Keratinocyte (primary cell): ENCODE measurements at regions not wholly inside any gene's neighbourhood (a gene's known extent, or its start where the extent isn't known, plus 50 kb on each side); places are given as distances from the start of the nearest gene placed in this dataset.
A peak's percentile ranks its signal among the peaks of the same experiment; 100 is the strongest.

Experiments
- DNase-seq: peaks from one replicate; pipeline ENCODE4 v3.0.0-alpha.2; 2011; ENCODE audit warnings: low read depth, missing footprints, low spot score
- FAIRE-seq: peaks from 2 replicates; lab custom pipeline; 2011; peaks lifted over from hg19 to GRCh38; lab: Jason Lieb, UNC
- H2AFZ ChIP-seq: 2 replicates; pipeline ENCODE4 v1.6.0; 2012; ENCODE audit warnings: low read length, control low read depth, inconsistent platforms; ENCODE audit not compliant: control insufficient read depth
- H3K27ac ChIP-seq: 2 replicates; pipeline ENCODE4 v1.5.1; 2011; ENCODE audit warnings: low read length; ENCODE audit not compliant: control insufficient read depth, insufficient read depth
- H3K27me3 ChIP-seq: 3 replicates; pipeline ENCODE4 v1.6.0; 2011; ENCODE audit warnings: low read length; ENCODE audit not compliant: control insufficient read depth, insufficient read depth; ENCODE audit errors: extremely low read depth
- H3K36me3 ChIP-seq, 2 experiments: 2 replicates in 1 of 2; 3 replicates in 1 of 2; pipeline ENCODE4 v1.5.1; 2011; ENCODE audit warnings: low read length in 2 of 2, mild to moderate bottlenecking in 1 of 2; ENCODE audit not compliant: control insufficient read depth in 2 of 2, insufficient read depth in 2 of 2; ENCODE audit errors: extremely low read depth in 1 of 2
- H3K4me1 ChIP-seq: 3 replicates; pipeline ENCODE4 v1.5.1; 2011; ENCODE audit warnings: low read length; ENCODE audit not compliant: control insufficient read depth, insufficient read depth; ENCODE audit errors: extremely low read depth
- H3K4me2 ChIP-seq: 3 replicates; pipeline ENCODE4 v1.6.0; 2011; ENCODE audit warnings: low read depth, low read length; ENCODE audit not compliant: control insufficient read depth, insufficient read depth; ENCODE audit errors: extremely low read depth
- H3K4me3 ChIP-seq, 3 experiments: fragments of 200-600 bp in 1 of 3; sonication (generic) in 1 of 3; 2 replicates in 2 of 3; 3 replicates in 1 of 3; pipeline ENCODE4 v1.5.1; 2011 to 2016; ENCODE audit warnings: low read length in 3 of 3, mild to moderate bottlenecking in 3 of 3, control low read depth in 2 of 3, inconsistent platforms in 1 of 3, low read depth in 1 of 3, mixed read lengths in 1 of 3, mixed run types in 1 of 3, moderate library complexity in 1 of 3; ENCODE audit not compliant: control insufficient read depth in 2 of 3, insufficient read depth in 2 of 3; ENCODE audit errors: extremely low read depth in 1 of 3
- H3K79me2 ChIP-seq: 2 replicates; pipeline ENCODE4 v1.6.0; 2012; ENCODE audit warnings: low read length; ENCODE audit not compliant: control insufficient read depth, insufficient read depth
- H3K9ac ChIP-seq: 3 replicates; pipeline ENCODE4 v1.6.0; 2011; ENCODE audit warnings: low read length; ENCODE audit not compliant: control insufficient read depth, insufficient read depth; ENCODE audit errors: extremely low read depth
- H3K9me1 ChIP-seq: 3 replicates; pipeline ENCODE4 v1.6.0; 2011; ENCODE audit warnings: low read length; ENCODE audit not compliant: control insufficient read depth, insufficient read depth; ENCODE audit errors: extremely low read depth
- H3K9me3 ChIP-seq: 2 replicates; pipeline ENCODE4 v1.5.1; 2012; ENCODE audit warnings: low read depth, low read length; ENCODE audit not compliant: control insufficient read depth
- H4K20me1 ChIP-seq: 3 replicates; pipeline ENCODE4 v1.6.0; 2011; ENCODE audit warnings: low read length; ENCODE audit not compliant: control insufficient read depth, insufficient read depth; ENCODE audit errors: extremely low read depth
- CTCF ChIP-seq, 3 experiments: IDR thresholded peaks in 1 of 3; conservative IDR thresholded peaks in 1 of 3; optimal IDR thresholded peaks in 1 of 3; 2 replicates in 2 of 3; 3 replicates in 1 of 3; pipeline versions ENCODE3 to v1.5.1; 2011; ENCODE audit warnings: low read length in 3 of 3, mild to moderate bottlenecking in 3 of 3, moderate library complexity in 2 of 3, control low read depth in 1 of 3, inconsistent platforms in 1 of 3; ENCODE audit not compliant: insufficient read depth in 2 of 3; ENCODE audit errors: extremely low read depth in 1 of 3
- EZH2 ChIP-seq: IDR thresholded peaks from one replicate; pipeline ENCODE4 v1.6.1; 2012; ENCODE audit warnings: inconsistent platforms, mild to moderate bottlenecking, low read length, moderate library complexity
- dilution Hi-C: fragments of 300-500 bp; cut with MboI; formaldehyde crosslinking; loops from one replicate; pipeline ENCODE4 v1.7.0; 2020; ENCODE audit warnings: low sequenced_read_pairs; ENCODE audit not compliant: extremely low pct_ligation_motif_present

- Histone ChIP-seq H3K4me2 (no peak overlapping the region), H3K4me3 (no peak overlapping the region), H3K9me1 (no peaks in the 10 kb centered on the region), H3K9ac (no peak overlapping the region), H2AFZ (no peak overlapping the region), H3K27ac (no peak overlapping the region), H4K20me1 (no peaks in the 10 kb centered on the region), H3K79me2 (no peaks in the 10 kb centered on the region), H3K36me3 (no peaks in the 10 kb centered on the region), H3K27me3 (no peaks in the 10 kb centered on the region), H3K4me1 (no peaks in the 10 kb centered on the region), H3K9me3 (no peaks in the 10 kb centered on the region)
- no peak for TF ChIP-seq CTCF (optimal IDR thresholded peaks at IDR 0.05 in 1 of 3, IDR thresholded peaks at IDR 0.05 in 1 of 3, conservative IDR thresholded peaks at IDR 0.05 in 1 of 3; ENCODE audit: extremely low read depth in 1 of 3, insufficient read depth in 2 of 3, low read length in 3 of 3)
- TF ChIP-seq EZH2 = no peak
- no peak for FAIRE-seq
- dilution Hi-C loops = no loop called here
- peak; percentile 1 for DNase-seq
Measured at GRCh38 chr15:86001200-86001599, 78.5 kb upstream of the AGBL1 start.

- H3K9me3 ChIP-seq = no peaks in the 10 kb centered on the region
- no peak overlapping the region for H3K4me2 ChIP-seq
- no peak overlapping the region for H3K9ac ChIP-seq
- no peaks in the 10 kb centered on the region for H3K36me3 ChIP-seq
- no peak for DNase-seq
- H3K4me1 ChIP-seq = no peaks in the 10 kb centered on the region
- no peak overlapping the region for H3K4me3 ChIP-seq
- no peaks in the 10 kb centered on the region for H3K79me2 ChIP-seq
- no peaks in the 10 kb centered on the region for H3K27me3 ChIP-seq
- H2AFZ ChIP-seq = no peak overlapping the region
- dilution Hi-C loops = no loop called here
- H3K27ac ChIP-seq = no peak overlapping the region
- no peak for FAIRE-seq
- no peaks in the 10 kb centered on the region for H4K20me1 ChIP-seq
- TF ChIP-seq EZH2 = no peak
- TF ChIP-seq CTCF (optimal IDR thresholded peaks at IDR 0.05 in 1 of 3, IDR thresholded peaks at IDR 0.05 in 1 of 3, conservative IDR thresholded peaks at IDR 0.05 in 1 of 3; ENCODE audit: extremely low read depth in 1 of 3, insufficient read depth in 2 of 3, low read length in 3 of 3) = no peak
- no peaks in the 10 kb centered on the region for H3K9me1 ChIP-seq
Measured at GRCh38 chr15:86002444-86002843, 77.2 kb upstream of the AGBL1 start.
